ENCODE measurements at regions not wholly inside any gene's neighbourhood (a gene's known extent, or its start where the extent isn't known, plus 50 kb on each side); places are given as distances from the start of the nearest gene placed in this dataset.
A peak's percentile ranks its signal among the peaks of the same experiment; 100 is the strongest.
"Not testable (repeated sequence)": the region's sequence is repeated elsewhere in the genome, so short reads cannot be mapped to it uniquely, and the experiment has no call there.

DNA sequence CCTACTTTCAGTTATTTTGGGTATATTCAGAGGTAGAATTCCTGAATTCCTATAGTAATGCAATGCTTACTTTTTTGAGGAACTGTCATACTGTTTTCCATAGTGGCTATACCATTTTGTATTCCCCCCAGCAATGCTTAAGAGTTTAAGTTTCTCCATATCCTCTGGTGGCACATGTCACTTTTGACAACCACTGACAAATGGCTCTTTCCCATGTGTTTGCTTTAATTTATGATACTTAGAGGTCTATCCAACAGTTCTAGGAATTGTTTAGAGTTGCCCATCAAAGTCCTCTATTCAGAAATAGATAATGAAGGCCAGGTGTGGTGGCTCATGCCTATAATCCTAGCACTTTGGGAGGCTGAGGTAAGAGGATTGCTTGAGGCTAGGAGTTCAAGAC lies 128.9 kb upstream of the CFAP20DC start:
- H3K4me3 ChIP-seq (replicated peaks; ENCODE audit: insufficient read depth, low read length), result no peak overlapping the region
- no peak for DNase-seq (ENCODE audit: low read depth in 1 of 2, low spot score in 1 of 2)
- H3K27ac ChIP-seq (replicated peaks), result no peak overlapping the region
- no peaks in the 10 kb centered on the region for H3K27me3 ChIP-seq (ENCODE audit: insufficient read depth, poor library complexity, severe bottlenecking)
- TF ChIP-seq, protein P1, sequence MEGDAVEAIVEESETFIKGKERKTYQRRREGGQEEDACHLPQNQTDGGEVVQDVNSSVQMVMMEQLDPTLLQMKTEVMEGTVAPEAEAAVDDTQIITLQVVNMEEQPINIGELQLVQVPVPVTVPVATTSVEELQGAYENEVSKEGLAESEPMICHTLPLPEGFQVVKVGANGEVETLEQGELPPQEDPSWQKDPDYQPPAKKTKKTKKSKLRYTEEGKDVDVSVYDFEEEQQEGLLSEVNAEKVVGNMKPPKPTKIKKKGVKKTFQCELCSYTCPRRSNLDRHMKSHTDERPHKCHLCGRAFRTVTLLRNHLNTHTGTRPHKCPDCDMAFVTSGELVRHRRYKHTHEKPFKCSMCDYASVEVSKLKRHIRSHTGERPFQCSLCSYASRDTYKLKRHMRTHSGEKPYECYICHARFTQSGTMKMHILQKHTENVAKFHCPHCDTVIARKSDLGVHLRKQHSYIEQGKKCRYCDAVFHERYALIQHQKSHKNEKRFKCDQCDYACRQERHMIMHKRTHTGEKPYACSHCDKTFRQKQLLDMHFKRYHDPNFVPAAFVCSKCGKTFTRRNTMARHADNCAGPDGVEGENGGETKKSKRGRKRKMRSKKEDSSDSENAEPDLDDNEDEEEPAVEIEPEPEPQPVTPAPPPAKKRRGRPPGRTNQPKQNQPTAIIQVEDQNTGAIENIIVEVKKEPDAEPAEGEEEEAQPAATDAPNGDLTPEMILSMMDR (IDR thresholded peaks at IDR 0.05; ENCODE audit: insufficient read depth, low read length), result no peak
- TF ChIP-seq SPI1 (IDR thresholded peaks at IDR 0.05; ENCODE audit: borderline replicate concordance, low read depth), result no peak
- no peak for TF ChIP-seq REST (IDR thresholded peaks at IDR 0.05; ENCODE audit: insufficient replicate concordance, low read depth)
- no peak for TF ChIP-seq POLR2AphosphoS5 (IDR thresholded peaks at IDR 0.05; ENCODE audit: low read depth)
- TF ChIP-seq GABPA (IDR thresholded peaks at IDR 0.05; ENCODE audit: low read depth), result no peak

- TF ChIP-seq SPI1 (IDR thresholded peaks at IDR 0.05; ENCODE audit: borderline replicate concordance, low read depth) (no peak), POLR2AphosphoS5 (IDR thresholded peaks at IDR 0.05; ENCODE audit: low read depth) (no peak), REST (IDR thresholded peaks at IDR 0.05; ENCODE audit: insufficient replicate concordance, low read depth) (no peak), GABPA (IDR thresholded peaks at IDR 0.05; ENCODE audit: low read depth) (no peak)
- TF ChIP-seq, protein P1 (IDR thresholded peaks at IDR 0.05; ENCODE audit: insufficient read depth, low read length), result no peak
- H3K27me3 ChIP-seq (ENCODE audit: insufficient read depth, poor library complexity, severe bottlenecking), result no peaks in the 10 kb centered on the region
- H3K27ac ChIP-seq (replicated peaks), result no peak overlapping the region
- no peak for DNase-seq (ENCODE audit: low read depth in 1 of 2, low spot score in 1 of 2)
- H3K4me3 ChIP-seq (replicated peaks; ENCODE audit: insufficient read depth, low read length), result no peak overlapping the region
Observed at GRCh38 chr3:59171491-59171890, 121.7 kb upstream of the CFAP20DC start.

GRCh38 chr3:59170166-59170565 lies 120.3 kb upstream of the CFAP20DC start:
- DNase-seq (ENCODE audit: low read depth in 1 of 2, low spot score in 1 of 2), result peak; percentile 4 to 21
- H3K4me3 ChIP-seq (replicated peaks; ENCODE audit: insufficient read depth, low read length); H3K27ac ChIP-seq (replicated peaks); H3K27me3 ChIP-seq (ENCODE audit: insufficient read depth, poor library complexity, severe bottlenecking): not testable (repeated sequence)
- peak; percentile 70; the same call in 1 of the 2 replicates for TF ChIP-seq SPI1 (IDR thresholded peaks at IDR 0.05; ENCODE audit: borderline replicate concordance, low read depth)

- Histone ChIP-seq H3K27me3 (ENCODE audit: insufficient read depth, poor library complexity, severe bottlenecking) (no peaks in the 10 kb centered on the region), H3K27ac (replicated peaks) (no peak overlapping the region), H3K4me3 (replicated peaks; ENCODE audit: insufficient read depth, low read length) (no peak overlapping the region)
- TF ChIP-seq POLR2AphosphoS5 (IDR thresholded peaks at IDR 0.05; ENCODE audit: low read depth) (no peak), GABPA (IDR thresholded peaks at IDR 0.05; ENCODE audit: low read depth) (no peak), SPI1 (IDR thresholded peaks at IDR 0.05; ENCODE audit: borderline replicate concordance, low read depth) (no peak), REST (IDR thresholded peaks at IDR 0.05; ENCODE audit: insufficient replicate concordance, low read depth) (no peak)
- TF ChIP-seq, protein P1 (IDR thresholded peaks at IDR 0.05; ENCODE audit: insufficient read depth, low read length), result no peak
- no peak for DNase-seq (ENCODE audit: low read depth in 1 of 2, low spot score in 1 of 2)
Observed at GRCh38 chr3:59167756-59168155, 117.9 kb upstream of the CFAP20DC start.

Measured in HL-60 (cell line).